HepG2 (cell line): ENCODE measurements at regions not wholly inside any gene's neighbourhood (a gene's known extent, or its start where the extent isn't known, plus 50 kb on each side); places are given as distances from the start of the nearest gene placed in this dataset.
"Not testable (repeated sequence)": the region's sequence is repeated elsewhere in the genome, so short reads cannot be mapped to it uniquely, and the experiment has no call there.

Experiments
- ATAC-seq: fragments of 200-7000 bp; cut with Tn5 transposase; 3 replicates; pipeline ENCODE4 v1.9.1; 2020; ENCODE audit warnings: mild to moderate bottlenecking, moderate library complexity
- BruUV-seq: library from RNA; stranded (reverse); fragments of 400-500 nt; replicated peaks from 2 replicates; lab custom pipeline; 2021; lab: Mats Ljungman, UMichigan
- CTCF ChIA-PET: fragments of 300-600 bp; formaldehyde crosslinking; extraction: SDS; loops from one replicate; lab custom pipeline; 2021; ENCODE audit warnings: low total read pairs, inconsistent platforms, low intra/inter-chr PET ratio; lab: Yijun Ruan, JAX
- POLR2A ChIA-PET: fragments of 350-600 bp; sonication (Branson Sonifier 250); formaldehyde crosslinking; loops from one replicate; lab custom pipeline; 2020; ENCODE audit warnings: antibody characterized with exemption, inconsistent platforms; lab: Yijun Ruan, JAX
- DNase-seq: peaks from one replicate; pipeline ENCODE4 v3.0.0-alpha.2; 2015; ENCODE audit warnings: low spot score
- FAIRE-seq: peaks from 3 replicates; lab custom pipeline; 2011; peaks lifted over from hg19 to GRCh38; lab: Jason Lieb, UNC
- H2AFZ ChIP-seq: one replicate; pipeline ENCODE4 v1.6.1; 2011; ENCODE audit warnings: low read length, inconsistent platforms
- H3K27ac ChIP-seq: fragments of 300-600 bp; 3 replicates; pipeline ENCODE4 v1.8.0; 2011; ENCODE audit warnings: mixed run types, mild to moderate bottlenecking, mixed read lengths, low read length, inconsistent platforms; ENCODE audit not compliant: insufficient read depth; ENCODE audit errors: extremely low read length
- H3K27me3 ChIP-seq, 2 experiments: fragments of 200-600 bp in 1 of 2; 2 replicates in 1 of 2; 3 replicates in 1 of 2; pipeline versions ENCODE4 v1.6.0 to v1.8.0; 2011; ENCODE audit warnings: low read length in 2 of 2, mild to moderate bottlenecking in 2 of 2, moderate library complexity in 2 of 2, inconsistent platforms in 1 of 2; ENCODE audit not compliant: insufficient read depth in 2 of 2, control insufficient read depth in 1 of 2
- H3K36me3 ChIP-seq, 2 experiments: fragments of 200-600 bp in 1 of 2; replicated peaks in 1 of 2; 2 replicates in 1 of 2; 3 replicates in 1 of 2; pipeline versions ENCODE4 v1.5.1 to v1.8.0; 2011; ENCODE audit warnings: low read length in 2 of 2, inconsistent platforms in 1 of 2; ENCODE audit not compliant: insufficient read depth in 2 of 2, control insufficient read depth in 1 of 2
- H3K4me1 ChIP-seq: 2 replicates; pipeline ENCODE4 v1.5.1; 2012; ENCODE audit warnings: low read length, inconsistent platforms; ENCODE audit not compliant: insufficient read depth
- H3K4me2 ChIP-seq: 2 replicates; pipeline ENCODE4 v1.6.0; 2011; ENCODE audit warnings: low read depth, low read length, inconsistent platforms
- H3K4me3 ChIP-seq, 3 experiments: fragments of 200-600 bp in 1 of 3; sonication (generic), shearing (Covaris generic) in 1 of 3; replicated peaks in 1 of 3; 2 replicates each; pipeline ENCODE4 v1.5.1; 2011 to 2016; ENCODE audit warnings: low read length in 3 of 3, inconsistent platforms in 2 of 3, low read depth in 2 of 3, mild to moderate bottlenecking in 2 of 3, control low read depth in 1 of 3, mixed read lengths in 1 of 3; ENCODE audit not compliant: insufficient read depth in 1 of 3
- H3K79me2 ChIP-seq: one replicate; pipeline ENCODE4 v1.6.1; 2011; ENCODE audit warnings: low read length, inconsistent platforms; ENCODE audit not compliant: insufficient read depth
- H3K9ac ChIP-seq: 2 replicates; pipeline ENCODE4 v1.6.0; 2011; ENCODE audit warnings: mild to moderate bottlenecking, low read depth, low read length, inconsistent platforms; ENCODE audit not compliant: insufficient read depth
- H3K9me3 ChIP-seq: 2 replicates; pipeline ENCODE4 v1.5.1; 2012; ENCODE audit warnings: mild to moderate bottlenecking, low read length
- H4K20me1 ChIP-seq: 2 replicates; pipeline ENCODE4 v1.6.0; 2011; ENCODE audit warnings: inconsistent platforms, mild to moderate bottlenecking, low read length, moderate library complexity; ENCODE audit not compliant: insufficient read depth
- BHLHE40 ChIP-seq: IDR thresholded peaks from 2 replicates; pipeline ENCODE4 v1.6.1; 2011; ENCODE audit warnings: low read length, improper control_type of control experiment
- ZXDC ChIP-seq: sonication (generic); formaldehyde crosslinking; IDR thresholded peaks from 2 replicates; pipeline ENCODE4 v1.5.0; 2020; ENCODE audit warnings: mild to moderate bottlenecking, missing genetic modification reagents
- WGBS: methylation state at CpG from one replicate; pipeline ENCODE4 v1.1.6; 2017; ENCODE audit warnings: low lambda C conversion rate; 5-methylcytosine and 5-hydroxymethylcytosine counted together
- in situ Hi-C: cut with HindIII; loops from 2 replicates; pipeline ENCODE4 v1.10.0; 2017; ENCODE audit warnings: low pct_unique_long_range_greater_than_20kb; ENCODE audit not compliant: extremely low pct_ligation_motif_present
- intact Hi-C: fragments of 100-400 bp; cut with micrococcal nuclease; formaldehyde crosslinking; loops from one replicate; pipeline ENCODE4 v1.10.0; 2022; ENCODE audit not compliant: unreplicated experiment
- TF ChIP-seq, protein P1 (sequence below): sonication (generic); formaldehyde crosslinking; IDR thresholded peaks from 2 replicates; pipeline ENCODE4 v1.4.0; 2020; ENCODE audit warnings: missing genetic modification reagents, borderline replicate concordance

DNA sequence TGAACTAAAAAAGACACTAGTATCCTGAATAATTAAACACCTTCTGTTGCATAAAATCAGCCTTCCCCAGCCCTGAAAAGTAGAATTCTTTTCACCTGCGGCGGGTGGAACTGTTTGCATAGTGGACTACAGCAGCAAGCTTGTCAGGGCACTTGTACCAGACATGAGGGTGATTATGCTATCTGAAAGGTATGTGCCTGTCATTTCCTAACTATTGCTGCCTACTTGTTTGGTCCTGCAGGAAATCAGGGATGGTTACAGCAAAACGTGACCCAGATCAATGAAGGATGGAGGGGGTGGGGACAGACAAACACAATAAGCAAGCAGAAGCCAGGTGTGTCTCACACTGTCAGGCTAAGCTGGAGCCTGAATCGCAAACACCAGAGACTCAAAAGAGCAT, 385.6 kb downstream of the MLLT3 start:
- BruUV-seq: no TSS peak
- ChIA-PET POLR2A (no interaction called here), CTCF (no interaction called here)
- DNase-seq (peak; percentile 32), ATAC-seq (no peak), FAIRE-seq (no peak)
- intact Hi-C loops: no loop called here
- in situ Hi-C loops: no loop called here
- peak; percentile 38; the same call in 1 of the 2 replicates for TF ChIP-seq BHLHE40
- TF ChIP-seq ZXDC (CRISPR knock-in tag): no peak
- no peak overlapping the region for H3K27ac ChIP-seq
- H3K4me2 ChIP-seq: no peak overlapping the region
- no peaks in the 10 kb centered on the region for H3K4me1 ChIP-seq
- H3K36me3 ChIP-seq: no peaks in the 10 kb centered on the region
- no peaks in the 10 kb centered on the region for H3K9me3 ChIP-seq
- no peak overlapping the region for H2AFZ ChIP-seq
- no peak overlapping the region for H3K9ac ChIP-seq
- H3K4me3 ChIP-seq: no peak overlapping the region
- H4K20me1 ChIP-seq: no peaks in the 10 kb centered on the region
- no peaks in the 10 kb centered on the region for H3K27me3 ChIP-seq
- no peaks in the 10 kb centered on the region for H3K79me2 ChIP-seq
- 3% methylated on average over 4 of the region's 4 CpGs for WGBS

DNA sequence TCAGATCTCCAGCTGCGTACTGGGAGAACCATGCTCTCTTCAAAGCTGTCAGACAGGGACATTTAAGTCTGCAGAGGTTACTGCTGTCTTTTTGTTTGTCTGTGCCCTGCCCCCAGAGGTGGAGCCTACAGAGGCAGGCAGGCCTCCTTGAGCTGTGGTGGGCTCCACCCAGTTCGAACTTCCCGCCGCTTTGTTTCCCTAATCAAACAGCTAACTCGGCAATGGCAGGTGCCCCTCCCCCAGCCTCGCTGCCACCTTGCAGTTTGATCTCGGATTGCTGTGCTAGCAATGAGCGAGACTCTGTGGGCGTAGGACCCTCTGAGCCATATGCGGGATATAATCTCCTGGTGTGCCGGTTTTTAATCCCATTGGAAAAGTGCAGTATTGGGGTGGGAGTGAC, 387.1 kb downstream of the MLLT3 start:
- H3K79me2 ChIP-seq, H3K4me2 ChIP-seq, FAIRE-seq, H3K27me3 ChIP-seq, H4K20me1 ChIP-seq, DNase-seq, H3K9me3 ChIP-seq, H3K4me3 ChIP-seq, H3K9ac ChIP-seq, ATAC-seq, BruUV-seq, H2AFZ ChIP-seq, H3K27ac ChIP-seq, intact Hi-C loops, POLR2A ChIA-PET, H3K36me3 ChIP-seq, H3K4me1 ChIP-seq, in situ Hi-C loops, CTCF ChIA-PET: not testable (repeated sequence)
- TF ChIP-seq, protein P1, sequence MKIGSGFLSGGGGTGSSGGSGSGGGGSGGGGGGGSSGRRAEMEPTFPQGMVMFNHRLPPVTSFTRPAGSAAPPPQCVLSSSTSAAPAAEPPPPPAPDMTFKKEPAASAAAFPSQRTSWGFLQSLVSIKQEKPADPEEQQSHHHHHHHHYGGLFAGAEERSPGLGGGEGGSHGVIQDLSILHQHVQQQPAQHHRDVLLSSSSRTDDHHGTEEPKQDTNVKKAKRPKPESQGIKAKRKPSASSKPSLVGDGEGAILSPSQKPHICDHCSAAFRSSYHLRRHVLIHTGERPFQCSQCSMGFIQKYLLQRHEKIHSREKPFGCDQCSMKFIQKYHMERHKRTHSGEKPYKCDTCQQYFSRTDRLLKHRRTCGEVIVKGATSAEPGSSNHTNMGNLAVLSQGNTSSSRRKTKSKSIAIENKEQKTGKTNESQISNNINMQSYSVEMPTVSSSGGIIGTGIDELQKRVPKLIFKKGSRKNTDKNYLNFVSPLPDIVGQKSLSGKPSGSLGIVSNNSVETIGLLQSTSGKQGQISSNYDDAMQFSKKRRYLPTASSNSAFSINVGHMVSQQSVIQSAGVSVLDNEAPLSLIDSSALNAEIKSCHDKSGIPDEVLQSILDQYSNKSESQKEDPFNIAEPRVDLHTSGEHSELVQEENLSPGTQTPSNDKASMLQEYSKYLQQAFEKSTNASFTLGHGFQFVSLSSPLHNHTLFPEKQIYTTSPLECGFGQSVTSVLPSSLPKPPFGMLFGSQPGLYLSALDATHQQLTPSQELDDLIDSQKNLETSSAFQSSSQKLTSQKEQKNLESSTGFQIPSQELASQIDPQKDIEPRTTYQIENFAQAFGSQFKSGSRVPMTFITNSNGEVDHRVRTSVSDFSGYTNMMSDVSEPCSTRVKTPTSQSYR (CRISPR knock-in tag): 0 out of 2 replicates have a peak, but pooled peaks have one; percentile 19
- 24% methylated on average over 9 of the region's 11 CpGs for WGBS
